ENCODE measurements at regions not wholly inside any gene's neighbourhood (a gene's known extent, or its start where the extent isn't known, plus 50 kb on each side); places are given as distances from the start of the nearest gene placed in this dataset.

DNA sequence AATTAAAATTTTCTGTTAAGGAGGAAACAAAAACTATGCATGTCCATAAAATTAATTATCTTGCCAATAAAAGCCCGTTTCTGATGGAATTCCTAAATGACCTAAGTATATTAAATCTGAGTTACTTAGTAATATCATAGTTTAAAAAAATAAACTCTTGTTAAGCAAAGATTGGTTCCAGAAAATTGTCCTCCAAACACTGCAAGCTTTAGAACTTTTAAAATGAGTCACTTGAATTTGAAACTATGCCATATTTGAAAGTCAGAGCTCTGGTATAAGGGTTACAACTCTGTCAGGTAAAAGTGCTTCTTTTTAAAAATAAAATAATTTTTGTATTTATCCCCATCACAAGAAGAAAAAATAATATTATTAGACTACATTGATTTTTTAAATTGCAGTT, 409.5 kb downstream of the PLPP3 start:
- Mint-ChIP-seq H3K4me1 (peaks cover 16% of the 10 kb centered on the region in 2 experiments), H3K36me3 (ENCODE audit: insufficient read depth in 1 of 3, low read depth in 3 of 3) (peaks cover 0 to 11% (median 0%) of the 10 kb centered on the region in 3 experiments; a peak in 1 of 7 replicates), H3K27ac (no peak overlapping the region), H3K4me3 (no peak overlapping the region), H3K9me3 (peaks cover 0 to 5% of the 10 kb centered on the region in 2 experiments; a peak in 1 of 5 replicates), H3K27me3 (ENCODE audit: low read depth) (no peaks in the 10 kb centered on the region)
- Histone ChIP-seq H2BK120ac (ENCODE audit: low read depth, low read length, poor library complexity, severe bottlenecking) (no peak overlapping the region), H3K23ac (ENCODE audit: insufficient read length, low read depth, low read length) (no peak overlapping the region), H3K9ac (ENCODE audit: extremely low read depth, insufficient read length, low read length) (no peak overlapping the region), H3K14ac (ENCODE audit: insufficient read depth, low read length) (no peak overlapping the region), H4K8ac (replicated peaks; ENCODE audit: insufficient read length, low read depth, low read length) (no peak overlapping the region), H3K79me1 (ENCODE audit: insufficient read depth, low read depth, low read length, poor library complexity, severe bottlenecking) (no peaks in the 10 kb centered on the region), H2AK5ac (ENCODE audit: insufficient read length, low read length) (no peak overlapping the region), H3K4me1 (ENCODE audit: insufficient read depth, low read length) (peaks cover 4% of the 10 kb centered on the region; the same call in 1 of the 2 replicates), H4K20me1 (ENCODE audit: control insufficient read depth, insufficient read depth, insufficient read length) (no peaks in the 10 kb centered on the region), H4K91ac (ENCODE audit: insufficient read length, low read depth, low read length) (no peak overlapping the region), H3K4ac (ENCODE audit: low read depth, low read length) (no peak overlapping the region), H4K5ac (ENCODE audit: insufficient read length, low read depth, low read length) (no peak overlapping the region), H3K23me2 (ENCODE audit: insufficient read length, low read depth, low read length, poor library complexity, severe bottlenecking) (no peaks in the 10 kb centered on the region), H3T11ph (ENCODE audit: low read length) (no peak overlapping the region), H2BK15ac (ENCODE audit: low read depth, low read length) (no peak overlapping the region), H3K27me3 (ENCODE audit: insufficient read depth, low read length) (no peaks in the 10 kb centered on the region), H3K27ac (ENCODE audit: insufficient read length, low read depth, low read length) (no peak overlapping the region), H2BK12ac (ENCODE audit: insufficient read length, low read depth, low read length) (no peak overlapping the region), H3K4me2 (ENCODE audit: insufficient read depth, insufficient read length, low read length) (no peak overlapping the region), H3K18ac (ENCODE audit: insufficient read length, low read depth, low read length) (no peak overlapping the region), H2BK5ac (ENCODE audit: insufficient read length, low read length) (no peak overlapping the region), H3K79me2 (ENCODE audit: insufficient read depth, low read length) (no peaks in the 10 kb centered on the region), H3K9me3 (ENCODE audit: control insufficient read depth, low read depth, low read length) (no peaks in the 10 kb centered on the region), H2BK20ac (ENCODE audit: low read depth, low read length, poor library complexity, severe bottlenecking) (no peak overlapping the region), H3K56ac (ENCODE audit: insufficient read length, low read depth, low read length) (no peak overlapping the region), H2AFZ (ENCODE audit: low read length) (no peak overlapping the region)
- no CpG with 5 or more reads among the region's 1 CpG for WGBS (ENCODE audit: extremely low coverage, insufficient read length, low lambda C conversion rate)
- TF ChIP-seq, protein P1, sequence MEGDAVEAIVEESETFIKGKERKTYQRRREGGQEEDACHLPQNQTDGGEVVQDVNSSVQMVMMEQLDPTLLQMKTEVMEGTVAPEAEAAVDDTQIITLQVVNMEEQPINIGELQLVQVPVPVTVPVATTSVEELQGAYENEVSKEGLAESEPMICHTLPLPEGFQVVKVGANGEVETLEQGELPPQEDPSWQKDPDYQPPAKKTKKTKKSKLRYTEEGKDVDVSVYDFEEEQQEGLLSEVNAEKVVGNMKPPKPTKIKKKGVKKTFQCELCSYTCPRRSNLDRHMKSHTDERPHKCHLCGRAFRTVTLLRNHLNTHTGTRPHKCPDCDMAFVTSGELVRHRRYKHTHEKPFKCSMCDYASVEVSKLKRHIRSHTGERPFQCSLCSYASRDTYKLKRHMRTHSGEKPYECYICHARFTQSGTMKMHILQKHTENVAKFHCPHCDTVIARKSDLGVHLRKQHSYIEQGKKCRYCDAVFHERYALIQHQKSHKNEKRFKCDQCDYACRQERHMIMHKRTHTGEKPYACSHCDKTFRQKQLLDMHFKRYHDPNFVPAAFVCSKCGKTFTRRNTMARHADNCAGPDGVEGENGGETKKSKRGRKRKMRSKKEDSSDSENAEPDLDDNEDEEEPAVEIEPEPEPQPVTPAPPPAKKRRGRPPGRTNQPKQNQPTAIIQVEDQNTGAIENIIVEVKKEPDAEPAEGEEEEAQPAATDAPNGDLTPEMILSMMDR (conservative IDR thresholded peaks at IDR 0.05) = no peak
- no peak for DNase-seq

Data from H9 (cell line).